HG02678 (cell line): ENCODE measurements at regions not wholly inside any gene's neighbourhood (a gene's known extent, or its start where the extent isn't known, plus 50 kb on each side); places are given as distances from the start of the nearest gene placed in this dataset.

ENCODE experiments used
- ATAC-seq: cut with Tn5 transposase; IDR thresholded peaks from one replicate; pipeline ENCODE4 v1.9.1; 2021; ENCODE audit warnings: mild to moderate bottlenecking, moderate library complexity; ENCODE audit not compliant: unreplicated experiment

DNA sequence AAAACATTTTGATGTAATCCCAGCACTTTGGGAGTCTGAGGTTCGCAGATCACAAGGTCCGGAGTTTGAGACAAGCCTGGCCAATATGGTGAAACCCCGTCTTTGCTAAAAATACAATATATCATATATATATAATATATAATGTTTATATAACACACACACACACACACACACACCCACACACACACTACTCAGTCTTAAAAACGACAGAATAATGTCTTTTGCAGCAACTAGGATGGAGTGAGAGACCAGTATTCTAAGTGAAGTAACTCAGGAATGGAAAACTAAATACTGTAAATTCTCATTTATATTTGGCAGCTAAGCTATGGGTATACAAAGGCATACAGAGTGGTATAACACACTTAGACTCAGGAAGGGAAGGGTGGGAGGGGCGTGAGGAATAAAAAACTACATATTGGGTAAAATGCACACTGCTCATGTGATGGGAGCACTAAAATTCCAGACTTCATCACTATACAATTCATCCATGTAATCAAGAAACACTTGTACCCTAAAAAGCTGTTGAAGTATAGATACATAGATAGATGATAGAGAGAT lies 231.2 kb upstream of the SEMA3A start:
- no peak for ATAC-seq

DNA sequence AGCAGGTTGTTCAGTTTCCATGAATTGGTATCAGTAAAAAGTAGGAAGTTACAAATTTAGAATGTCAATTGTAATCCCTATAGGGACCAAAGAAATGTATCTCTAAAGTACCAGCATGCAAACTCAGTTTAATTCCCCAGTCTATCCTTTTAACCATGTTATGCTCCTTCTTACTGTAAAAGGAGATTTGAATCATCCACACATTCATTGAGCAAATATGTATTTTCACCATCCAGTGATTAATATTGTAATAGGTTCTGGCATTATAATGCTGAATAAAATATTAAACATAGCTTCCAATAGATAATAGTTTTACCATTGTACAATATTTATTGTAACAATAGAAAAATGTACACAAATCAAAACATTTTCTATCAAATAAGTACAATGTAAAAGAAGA lies 228.2 kb upstream of the SEMA3A start:
- no peak for ATAC-seq

DNA sequence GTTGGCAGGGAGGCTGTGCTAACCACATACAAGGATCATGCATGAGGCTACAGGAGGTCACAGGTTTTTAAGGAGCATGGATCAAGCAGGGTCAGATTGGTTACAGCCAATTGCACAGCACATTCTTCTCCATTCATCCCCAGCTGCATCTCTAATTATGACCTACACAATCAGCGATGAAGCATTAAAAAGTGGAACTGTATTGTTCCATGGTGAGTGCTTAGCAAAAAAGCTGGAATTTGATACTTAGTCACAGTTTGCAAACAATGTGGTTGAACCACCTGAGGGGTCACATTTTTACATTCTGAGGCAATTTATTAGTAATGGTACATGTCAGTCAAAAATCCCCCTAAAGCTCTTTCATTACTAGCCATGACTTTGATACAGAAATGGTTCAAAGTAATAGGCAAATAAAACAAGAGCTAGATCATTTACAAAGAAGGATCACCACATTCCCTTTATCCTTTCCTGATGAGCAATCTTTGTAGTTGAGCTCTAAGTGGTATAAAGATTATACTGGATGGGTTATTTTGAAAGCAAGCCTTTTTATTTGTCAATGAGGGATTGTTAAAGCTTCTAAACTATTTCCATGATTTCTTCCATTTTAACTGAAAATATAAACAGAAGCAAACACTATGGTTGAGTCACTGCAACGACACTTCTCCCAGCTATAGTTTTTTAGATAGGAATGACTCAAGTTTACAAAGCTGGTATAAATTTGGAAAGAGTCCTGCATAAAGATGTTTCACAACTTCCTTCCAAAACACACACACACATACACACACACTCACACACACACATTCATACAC lies 217.8 kb upstream of the SEMA3A start:
- ATAC-seq = no peak

DNA sequence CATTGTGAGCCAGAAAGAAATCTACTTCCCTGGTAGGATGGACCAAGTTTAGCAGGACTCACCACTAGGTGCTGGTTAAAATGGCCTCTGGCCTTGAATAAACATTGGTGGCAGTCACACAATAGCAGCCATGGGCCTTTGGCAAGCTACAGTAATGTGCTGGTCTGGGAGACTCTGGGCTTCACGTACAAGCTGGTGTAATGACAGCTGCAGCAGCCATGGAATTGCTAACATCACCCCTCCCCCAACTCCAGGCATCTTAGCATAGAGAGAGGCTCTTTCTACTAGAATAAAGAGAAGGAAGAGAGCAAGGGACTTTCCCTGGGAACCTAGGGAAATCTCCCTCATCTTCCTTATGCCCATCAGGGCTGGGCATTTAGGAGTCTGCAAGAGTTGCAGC lies 205.1 kb upstream of the SEMA3A start:
- no peak for ATAC-seq

DNA sequence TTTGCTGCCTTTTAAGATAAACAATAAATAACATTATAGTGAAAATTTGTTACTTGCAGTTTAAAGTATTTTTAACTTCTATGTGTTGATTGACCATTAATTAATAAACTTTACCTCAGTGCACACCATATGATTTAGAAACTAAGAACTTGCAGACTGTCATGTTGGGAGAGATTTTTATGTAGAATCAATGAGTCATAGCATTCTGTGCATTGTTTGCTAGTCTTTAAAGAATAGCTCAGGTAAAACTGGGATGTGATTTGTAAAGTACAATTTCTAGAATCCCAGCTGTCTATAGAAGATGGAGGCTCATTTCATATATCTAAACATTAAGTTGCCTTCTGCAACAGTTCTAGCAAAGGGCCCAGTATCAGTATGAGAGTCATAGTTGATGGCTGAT lies 199.6 kb upstream of the SEMA3A start:
- no peak for ATAC-seq

DNA sequence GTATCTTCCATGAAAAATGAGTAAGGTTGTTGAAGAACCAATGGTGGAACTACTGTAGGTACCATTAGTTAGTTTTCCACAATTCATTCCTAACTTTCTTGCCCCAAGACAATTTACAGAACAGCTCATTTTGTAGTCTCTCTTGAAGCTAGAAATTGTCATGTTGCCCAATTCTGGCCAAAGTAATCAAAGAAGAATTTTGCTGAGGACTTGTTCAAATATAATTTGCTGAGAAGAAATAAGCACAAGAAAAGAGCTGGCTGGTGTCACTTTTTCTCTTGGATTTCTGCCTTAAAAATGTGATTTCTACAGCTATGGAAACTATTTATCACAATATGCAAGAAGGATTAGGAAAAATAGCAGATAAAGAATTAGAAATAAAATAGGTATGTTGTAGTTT lies 199.2 kb upstream of the SEMA3A start:
- no peak for ATAC-seq

DNA sequence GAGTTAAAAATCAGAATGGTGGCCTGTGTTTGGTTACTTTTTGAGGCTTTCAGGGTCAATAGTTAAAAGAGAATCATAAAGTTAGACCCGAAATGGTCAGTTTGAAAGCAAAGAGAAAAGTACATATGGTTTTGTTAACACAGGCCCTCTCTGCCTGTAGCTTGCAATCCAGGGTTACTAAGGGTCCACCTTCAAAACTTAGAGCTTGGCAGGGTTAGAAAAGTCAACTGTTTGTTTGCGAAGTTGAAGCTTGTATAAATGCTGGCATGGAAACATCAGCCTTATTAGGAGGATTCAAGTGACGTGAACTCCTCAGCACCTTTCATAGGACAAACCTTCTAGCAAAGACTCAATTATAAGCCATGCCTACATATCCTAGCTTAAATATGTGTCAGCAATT lies 196.3 kb upstream of the SEMA3A start:
- ATAC-seq = no peak

DNA sequence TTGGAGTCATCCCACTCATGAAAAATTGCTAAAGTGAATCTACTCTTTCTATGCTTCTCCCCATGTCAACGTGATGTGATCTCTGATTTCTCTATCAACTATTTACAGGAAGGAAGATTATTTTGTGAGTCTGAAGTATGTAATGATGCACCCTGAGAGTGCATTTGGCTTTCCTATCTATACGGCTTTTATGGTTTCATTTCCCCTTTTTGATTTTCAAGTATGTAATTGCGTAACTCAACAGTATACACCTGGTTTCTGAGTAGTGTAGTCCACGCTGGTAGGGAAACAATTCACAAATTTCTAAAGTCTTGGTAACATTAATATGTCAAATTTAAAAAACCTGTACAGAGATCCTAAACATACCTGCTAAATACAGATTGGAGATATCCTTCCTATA lies 194.7 kb upstream of the SEMA3A start:
- ATAC-seq = peak; percentile 100

DNA sequence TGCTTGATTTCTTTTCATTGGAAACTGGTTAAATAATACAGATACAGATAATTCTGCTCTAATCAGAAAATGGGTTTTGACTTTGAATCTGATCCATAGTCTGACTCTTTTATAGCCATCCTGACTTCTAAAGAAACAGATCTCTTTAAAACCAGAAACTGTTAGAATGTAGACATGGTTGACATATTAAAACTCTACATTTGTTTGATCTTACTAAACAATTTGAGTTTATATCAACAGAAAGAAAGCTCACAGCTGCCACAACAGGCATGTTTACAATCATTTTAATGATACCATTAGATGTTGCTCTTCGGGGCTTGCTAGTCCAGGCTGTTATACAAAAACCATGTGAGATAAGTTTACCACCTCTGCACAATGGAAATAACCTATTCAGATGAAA lies 193.0 kb upstream of the SEMA3A start:
- no peak for ATAC-seq

DNA sequence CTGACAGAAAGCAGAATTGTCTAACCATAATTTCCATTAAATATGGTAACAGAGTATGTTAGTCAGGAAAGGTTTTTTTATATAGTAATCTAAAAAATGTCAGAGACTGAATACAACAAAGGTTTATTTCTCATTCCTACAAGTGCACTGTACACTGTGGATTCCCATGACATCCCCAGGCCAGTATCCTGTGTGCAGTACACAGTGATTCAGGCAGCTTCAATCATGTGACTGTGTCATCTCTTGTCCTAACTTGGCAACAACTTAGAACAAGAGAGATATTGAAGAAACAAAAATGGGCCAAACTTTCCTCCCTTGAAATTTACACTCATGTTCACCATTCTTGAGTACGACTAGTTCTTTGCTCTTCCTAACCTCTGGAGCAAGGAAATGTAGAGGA lies 189.8 kb upstream of the SEMA3A start:
- no peak for ATAC-seq

DNA sequence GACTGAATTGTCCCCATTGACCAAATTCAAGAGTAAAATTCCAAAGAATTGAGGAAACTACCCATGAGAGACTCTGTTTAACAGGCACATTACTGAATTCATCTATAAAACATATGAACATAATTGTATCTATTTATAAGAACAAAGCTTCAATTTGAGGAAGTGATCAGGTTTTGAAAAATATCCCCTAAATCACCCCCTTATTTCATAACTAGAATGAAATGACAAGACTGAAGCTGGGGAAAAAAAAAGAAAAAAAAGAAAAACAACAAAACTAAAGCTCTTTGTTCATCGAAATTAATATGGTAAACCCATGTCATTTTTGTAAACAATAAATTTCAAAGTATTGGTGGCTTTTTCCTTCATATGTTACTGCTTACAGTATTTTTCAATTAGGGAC lies 184.9 kb upstream of the SEMA3A start:
- no peak for ATAC-seq

DNA sequence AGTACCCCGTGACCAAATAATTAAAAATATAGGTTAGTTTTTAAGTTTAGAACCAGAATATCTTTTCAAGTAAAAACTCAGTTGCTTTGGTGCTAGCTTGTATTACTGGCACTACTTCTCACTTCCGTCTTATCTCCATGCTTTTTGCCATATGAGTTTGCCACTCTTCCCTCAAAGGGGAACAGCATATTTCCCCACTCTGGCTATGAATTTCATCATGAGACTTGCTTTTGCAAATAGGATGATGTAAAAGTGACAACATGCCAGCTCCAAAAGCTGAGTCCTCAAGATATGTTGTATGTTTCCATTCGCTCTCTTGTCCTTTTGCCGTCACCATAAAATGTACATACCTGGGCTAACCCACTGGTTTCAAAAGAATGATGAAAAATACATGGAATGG lies 178.1 kb upstream of the SEMA3A start:
- ATAC-seq = no peak

DNA sequence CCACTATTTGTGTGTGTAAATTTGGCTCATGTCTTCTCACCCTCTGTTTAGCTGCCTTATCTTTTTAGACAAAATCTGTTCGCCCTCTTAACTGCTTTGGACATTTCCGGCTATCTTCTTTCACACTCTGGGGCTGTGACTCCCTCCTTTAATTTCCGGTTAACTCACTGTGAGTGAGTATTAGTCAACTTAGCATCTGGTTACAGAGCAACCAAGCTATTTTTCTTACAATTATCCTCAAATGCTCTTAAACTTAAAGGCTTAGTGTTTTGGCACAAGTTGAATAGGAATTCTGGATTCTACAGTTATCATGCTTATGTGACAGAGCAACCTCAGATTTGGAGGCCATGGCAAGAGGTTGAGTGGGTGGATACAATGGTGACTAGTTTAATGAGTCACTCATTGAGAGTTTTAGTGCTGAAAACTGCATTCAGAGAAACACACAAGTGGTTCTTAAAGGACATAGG lies 177.6 kb upstream of the SEMA3A start:
- ATAC-seq = no peak

DNA sequence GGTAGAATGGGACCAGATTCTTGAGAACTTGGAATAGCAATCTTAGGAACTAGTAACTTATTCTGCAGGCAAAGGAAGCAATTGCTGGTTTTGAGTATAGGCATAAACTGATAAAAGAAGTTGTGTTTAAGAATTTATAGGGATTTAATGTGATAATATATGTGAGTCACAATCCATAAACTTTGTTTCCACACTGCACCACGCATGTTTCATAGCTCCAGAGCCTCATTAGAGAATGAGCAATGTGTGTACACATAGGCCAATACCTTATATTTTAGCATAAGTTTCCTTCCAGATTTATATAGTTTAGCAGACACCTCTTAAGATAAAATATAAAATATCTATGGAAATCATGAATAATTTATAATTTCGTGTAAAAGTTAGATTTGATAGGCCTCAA lies 175.5 kb upstream of the SEMA3A start:
- no peak for ATAC-seq

DNA sequence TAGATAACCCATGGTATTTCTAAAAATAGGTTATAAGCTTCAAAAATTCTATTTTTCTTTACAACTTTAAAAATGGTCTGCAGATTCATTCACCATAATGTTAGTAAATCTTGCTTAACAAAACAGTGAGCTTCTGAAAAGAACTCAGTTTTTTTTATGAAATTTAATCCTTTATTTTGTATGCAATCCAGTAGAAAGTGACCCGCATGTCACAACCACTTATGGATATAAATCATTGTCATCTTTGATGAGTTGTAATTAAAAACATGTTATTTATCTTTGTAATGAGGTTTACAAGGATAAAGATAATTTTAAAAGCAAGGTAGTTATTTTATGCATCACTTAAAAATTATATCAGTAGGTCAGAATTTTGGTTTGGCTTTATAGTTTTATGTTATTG lies 173.5 kb upstream of the SEMA3A start:
- ATAC-seq = no peak

DNA sequence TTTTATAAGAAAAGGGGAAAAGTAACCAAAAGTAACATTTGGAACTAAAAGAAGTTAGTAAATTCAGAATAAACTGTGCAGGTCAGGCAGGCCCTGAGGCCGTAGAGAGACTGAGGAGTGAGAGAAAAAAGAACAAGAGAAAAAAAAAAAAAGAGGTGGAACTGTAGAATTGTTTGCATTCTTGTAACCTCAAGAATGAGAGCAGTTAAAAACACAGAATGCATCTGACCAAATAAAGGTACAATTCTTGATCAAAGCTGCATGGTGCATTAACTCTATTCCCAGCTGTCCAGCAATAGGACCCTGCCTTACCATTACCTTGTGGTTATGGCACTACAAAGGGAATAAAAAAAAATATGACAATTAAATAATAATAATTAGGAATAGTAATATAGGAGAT lies 170.1 kb upstream of the SEMA3A start:
- no peak for ATAC-seq

DNA sequence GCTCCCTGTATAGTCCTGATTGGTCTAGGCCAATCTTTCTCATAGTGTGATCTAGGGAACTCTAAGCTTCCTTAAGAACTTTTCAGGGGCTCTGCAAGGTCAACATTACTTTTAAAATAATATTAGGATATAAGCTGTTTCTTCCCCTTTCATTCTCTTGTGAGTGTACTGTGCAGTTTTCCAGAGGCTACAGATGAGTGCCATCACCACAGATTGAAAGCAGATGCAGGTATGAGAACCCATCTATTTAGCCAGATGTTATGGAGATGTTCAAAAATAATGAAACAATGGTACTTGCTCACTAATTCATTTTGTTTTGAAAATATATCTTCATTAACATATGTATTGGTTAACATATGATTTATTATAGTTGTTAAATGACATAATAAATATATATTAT lies 169.2 kb upstream of the SEMA3A start:
- ATAC-seq = no peak

DNA sequence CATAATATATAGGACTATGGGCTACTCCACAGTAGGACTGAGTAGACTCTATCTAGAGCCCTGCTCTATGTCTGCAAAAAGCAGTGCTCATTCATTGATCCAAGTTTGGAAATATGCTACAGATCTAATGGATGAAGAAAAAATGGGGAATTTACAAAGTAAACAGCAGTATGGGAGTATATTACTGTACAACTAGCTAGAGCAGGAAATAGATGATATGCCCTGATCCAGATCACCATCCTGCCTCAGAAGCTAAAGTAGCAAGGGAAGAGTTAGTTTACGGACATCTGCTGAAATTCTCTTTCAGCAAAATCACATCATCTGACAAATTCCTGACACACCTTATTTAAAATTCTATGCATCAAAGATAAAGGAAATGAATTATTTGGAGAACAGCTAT lies 168.2 kb upstream of the SEMA3A start:
- no peak for ATAC-seq

DNA sequence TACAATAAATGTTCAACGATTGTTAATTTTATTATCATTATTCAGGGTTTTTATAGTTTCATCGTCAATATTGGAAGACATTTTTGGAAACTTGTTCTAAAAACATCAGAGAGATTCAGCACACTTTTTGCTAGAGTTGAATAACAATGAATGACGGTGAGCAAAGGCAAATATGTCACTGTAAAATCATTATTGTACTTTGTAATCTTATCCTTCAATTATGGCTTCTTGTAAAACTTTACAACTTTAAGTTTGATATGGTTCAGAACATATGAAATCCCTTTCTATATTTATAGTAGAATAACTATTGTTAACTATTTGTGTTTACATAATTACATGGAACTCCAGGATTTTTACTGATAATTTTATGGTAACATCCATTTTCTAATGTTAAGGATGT lies 167.8 kb upstream of the SEMA3A start:
- ATAC-seq = no peak

DNA sequence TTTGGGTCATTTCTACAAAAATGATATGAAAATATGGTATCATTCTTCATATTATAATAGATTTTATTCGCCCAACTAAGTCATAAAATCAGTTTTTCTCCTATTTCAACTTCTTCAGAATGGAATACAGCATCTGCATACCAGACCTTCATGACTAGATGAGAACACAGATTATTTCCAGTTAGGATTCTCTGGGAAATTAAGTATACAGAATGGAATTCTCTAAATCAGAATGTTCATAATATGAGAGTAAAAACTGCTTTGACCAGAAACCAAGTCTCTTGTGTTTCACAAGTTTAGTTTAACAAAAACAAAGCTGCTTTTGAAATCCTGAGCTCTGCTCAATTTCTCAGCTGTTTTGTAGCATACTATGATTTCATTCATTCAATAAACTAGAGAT lies 160.3 kb upstream of the SEMA3A start:
- ATAC-seq = no peak

DNA sequence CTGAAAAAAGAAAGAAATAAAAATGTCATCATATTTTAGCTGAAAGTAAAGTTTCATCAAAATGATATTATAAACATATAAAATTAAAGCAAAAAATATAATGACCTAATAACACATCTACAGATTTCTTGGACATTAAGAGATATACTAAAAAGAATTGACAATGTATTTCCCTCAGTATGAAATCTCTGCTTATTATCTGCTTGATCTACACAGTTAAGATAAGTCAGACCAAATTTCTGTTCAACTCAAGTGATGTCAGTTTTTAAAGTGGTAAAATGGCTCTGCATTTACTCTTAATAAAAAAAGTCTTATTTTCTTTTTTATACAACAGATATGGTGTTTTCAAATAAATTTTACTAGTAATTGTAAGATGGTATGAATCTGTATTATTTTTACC lies 159.4 kb upstream of the SEMA3A start:
- ATAC-seq = no peak

DNA sequence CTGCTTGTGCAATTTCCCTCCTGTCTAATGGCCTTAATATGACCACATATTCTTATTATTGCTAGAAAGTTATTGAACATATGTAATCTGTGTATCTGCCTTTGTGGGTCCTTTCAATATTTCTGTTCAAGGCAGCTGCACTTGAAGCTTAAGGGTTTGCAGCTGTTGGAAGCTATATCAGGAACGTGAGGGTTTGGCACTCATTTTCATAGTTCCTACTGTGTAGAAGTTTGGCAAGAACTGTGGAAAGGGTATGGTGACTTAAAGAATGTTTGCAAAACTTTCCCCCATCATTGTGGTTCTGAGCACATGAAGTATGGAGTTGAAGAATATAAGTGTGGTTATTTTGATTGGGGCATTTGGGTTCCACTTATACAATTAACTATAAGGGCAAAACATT lies 144.7 kb upstream of the SEMA3A start:
- ATAC-seq = no peak

DNA sequence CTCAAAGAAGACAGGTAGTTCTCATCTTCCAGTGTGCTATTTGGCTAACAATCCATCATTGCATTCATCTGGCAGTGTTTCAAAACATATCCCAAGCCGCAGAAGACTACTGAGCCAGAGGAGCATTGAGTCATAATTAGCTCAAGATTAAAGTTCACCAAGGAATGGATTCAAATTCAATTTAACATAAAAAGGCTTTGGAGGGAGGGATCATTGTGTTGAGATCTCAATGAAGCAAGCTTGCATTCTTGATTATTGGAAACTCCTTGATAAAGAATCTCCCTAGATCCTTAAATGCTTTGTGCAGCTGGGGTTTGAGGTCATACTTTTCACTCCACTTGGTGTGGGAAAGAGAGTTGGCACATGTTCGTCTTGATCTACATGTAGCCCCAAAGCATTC lies 142.8 kb upstream of the SEMA3A start:
- ATAC-seq = no peak
